GM12892 (cell line): ENCODE measurements at regions not wholly inside any gene's neighbourhood (a gene's known extent, or its start where the extent isn't known, plus 50 kb on each side); places are given as distances from the start of the nearest gene placed in this dataset.

Source experiments
- POLR2AphosphoS5 ChIP-seq: IDR thresholded peaks from 2 replicates; pipeline ENCODE4 v1.6.1; 2011; ENCODE audit warnings: low read depth, low read length, control low read depth
- TAF1 ChIP-seq: IDR thresholded peaks from 2 replicates; pipeline ENCODE4 v1.6.1; 2011; ENCODE audit warnings: low read depth, mild to moderate bottlenecking, control low read depth, low read length, borderline replicate concordance

DNA sequence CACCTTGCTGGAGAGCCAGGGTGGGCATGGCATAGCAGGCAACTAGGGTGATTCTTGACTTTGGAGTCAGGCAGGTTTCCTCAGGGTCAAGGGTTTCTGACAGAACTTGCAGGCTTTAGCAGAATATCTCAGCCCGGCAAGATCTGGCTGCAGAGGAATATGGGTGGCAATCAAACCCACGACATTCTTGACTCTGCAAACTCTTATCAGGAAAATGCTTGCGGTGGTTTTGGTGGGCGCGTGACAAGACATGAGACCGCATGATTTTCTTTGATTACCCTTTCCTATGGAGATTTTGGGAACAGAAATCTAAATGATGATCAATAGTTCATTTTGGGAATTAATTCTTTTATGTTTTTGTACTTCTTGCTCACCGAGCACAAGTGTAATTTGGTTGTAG is 449.5 kb downstream of the VRK1 start:
- TF ChIP-seq TAF1 (no peak), POLR2AphosphoS5 (no peak)
